OCI-LY3 (cell line): ENCODE measurements at regions not wholly inside any gene's neighbourhood (a gene's known extent, or its start where the extent isn't known, plus 50 kb on each side); places are given as distances from the start of the nearest gene placed in this dataset.

ENCODE experiments used
- EZH2phosphoT487 ChIP-seq: fragments of 200-600 bp; shearing (Covaris generic); IDR thresholded peaks from 2 replicates; pipeline ENCODE4 v1.6.1; 2018; ENCODE audit warnings: antibody characterized with exemption, mixed run types, low read depth
- TF ChIP-seq, protein P1 (sequence below): fragments of 200-600, 300-600 bp; sonication (generic); IDR thresholded peaks from 2 replicates; pipeline ENCODE4 v1.5.1; 2014; ENCODE audit warnings: antibody characterized with exemption, low read length, low read depth

DNA sequence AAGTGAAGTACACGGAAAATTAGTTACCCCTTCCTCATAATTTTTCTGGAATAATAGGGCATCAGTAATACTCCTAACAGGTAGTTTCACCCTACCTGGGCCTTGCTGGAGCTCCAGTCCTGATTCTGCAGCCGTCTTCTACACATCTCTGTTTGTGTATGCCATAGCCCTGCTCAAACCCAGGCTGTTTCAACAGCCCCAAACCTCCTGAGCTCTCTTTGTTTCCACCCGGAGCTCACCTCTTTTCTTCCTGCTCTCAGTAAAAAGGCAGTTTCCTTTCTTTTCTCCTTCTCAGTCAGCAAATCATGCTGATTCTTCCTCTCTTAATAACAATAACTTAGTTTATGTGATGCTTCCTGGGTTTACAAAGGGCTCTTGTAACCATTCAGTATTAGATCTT lies 355.1 kb upstream of the RUNX1 start:
- TF ChIP-seq, protein P1, sequence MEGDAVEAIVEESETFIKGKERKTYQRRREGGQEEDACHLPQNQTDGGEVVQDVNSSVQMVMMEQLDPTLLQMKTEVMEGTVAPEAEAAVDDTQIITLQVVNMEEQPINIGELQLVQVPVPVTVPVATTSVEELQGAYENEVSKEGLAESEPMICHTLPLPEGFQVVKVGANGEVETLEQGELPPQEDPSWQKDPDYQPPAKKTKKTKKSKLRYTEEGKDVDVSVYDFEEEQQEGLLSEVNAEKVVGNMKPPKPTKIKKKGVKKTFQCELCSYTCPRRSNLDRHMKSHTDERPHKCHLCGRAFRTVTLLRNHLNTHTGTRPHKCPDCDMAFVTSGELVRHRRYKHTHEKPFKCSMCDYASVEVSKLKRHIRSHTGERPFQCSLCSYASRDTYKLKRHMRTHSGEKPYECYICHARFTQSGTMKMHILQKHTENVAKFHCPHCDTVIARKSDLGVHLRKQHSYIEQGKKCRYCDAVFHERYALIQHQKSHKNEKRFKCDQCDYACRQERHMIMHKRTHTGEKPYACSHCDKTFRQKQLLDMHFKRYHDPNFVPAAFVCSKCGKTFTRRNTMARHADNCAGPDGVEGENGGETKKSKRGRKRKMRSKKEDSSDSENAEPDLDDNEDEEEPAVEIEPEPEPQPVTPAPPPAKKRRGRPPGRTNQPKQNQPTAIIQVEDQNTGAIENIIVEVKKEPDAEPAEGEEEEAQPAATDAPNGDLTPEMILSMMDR = no peak
- TF ChIP-seq EZH2phosphoT487 = no peak
